CD4-positive, alpha-beta T cell treated with Interleukin-17A for 4 hours (primary cell): ENCODE measurements at regions not wholly inside any gene's neighbourhood (a gene's known extent, or its start where the extent isn't known, plus 50 kb on each side); places are given as distances from the start of the nearest gene placed in this dataset.

Experiments
- DNase-seq: peaks from one replicate; pipeline ENCODE4 v3.0.0-alpha.2; 2020; ENCODE audit warnings: mixed read lengths

DNA sequence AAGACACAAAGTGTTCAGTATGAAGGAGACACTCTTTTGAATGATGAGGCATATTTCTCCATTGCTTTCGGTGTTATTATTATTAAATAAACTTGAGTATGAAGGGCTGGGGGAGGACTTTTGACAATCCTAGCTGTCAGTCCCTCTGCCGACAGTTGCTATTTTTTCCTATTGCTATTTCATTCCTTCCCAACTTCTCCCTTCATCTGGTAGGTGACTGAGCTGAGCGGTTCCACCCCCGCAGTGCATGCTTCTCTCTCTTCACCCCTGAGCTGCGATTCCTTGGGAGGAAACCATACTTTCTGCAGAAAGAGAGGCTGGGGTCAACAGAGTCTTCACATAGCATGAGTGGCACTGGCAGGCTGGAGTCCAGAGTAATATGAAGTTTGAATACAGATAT, 261.2 kb upstream of the TAC1 start:
- no peak for DNase-seq

DNA sequence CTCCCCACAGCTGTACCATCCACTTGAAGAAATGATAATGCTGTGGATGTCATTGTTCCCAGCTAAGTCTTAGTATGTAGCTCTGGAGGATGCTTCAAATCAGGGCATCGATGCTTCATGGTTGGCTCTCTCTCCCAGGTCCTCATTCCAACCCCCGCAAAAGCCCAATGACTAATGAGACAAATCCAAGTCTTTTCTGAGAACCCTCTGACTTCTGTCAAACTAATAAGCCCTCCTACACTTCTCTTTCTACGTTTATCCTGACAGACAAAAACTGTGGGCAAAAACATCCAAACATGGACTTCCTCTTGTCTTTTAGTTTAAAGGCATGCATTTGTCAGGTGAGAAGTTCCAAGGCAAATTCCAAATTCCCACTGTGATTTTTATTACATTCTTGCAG, 260.4 kb upstream of the TAC1 start:
- DNase-seq: no peak

GRCh38 chr7:97479740-97480290, 252.1 kb upstream of the TAC1 start:
- no peak for DNase-seq

DNA sequence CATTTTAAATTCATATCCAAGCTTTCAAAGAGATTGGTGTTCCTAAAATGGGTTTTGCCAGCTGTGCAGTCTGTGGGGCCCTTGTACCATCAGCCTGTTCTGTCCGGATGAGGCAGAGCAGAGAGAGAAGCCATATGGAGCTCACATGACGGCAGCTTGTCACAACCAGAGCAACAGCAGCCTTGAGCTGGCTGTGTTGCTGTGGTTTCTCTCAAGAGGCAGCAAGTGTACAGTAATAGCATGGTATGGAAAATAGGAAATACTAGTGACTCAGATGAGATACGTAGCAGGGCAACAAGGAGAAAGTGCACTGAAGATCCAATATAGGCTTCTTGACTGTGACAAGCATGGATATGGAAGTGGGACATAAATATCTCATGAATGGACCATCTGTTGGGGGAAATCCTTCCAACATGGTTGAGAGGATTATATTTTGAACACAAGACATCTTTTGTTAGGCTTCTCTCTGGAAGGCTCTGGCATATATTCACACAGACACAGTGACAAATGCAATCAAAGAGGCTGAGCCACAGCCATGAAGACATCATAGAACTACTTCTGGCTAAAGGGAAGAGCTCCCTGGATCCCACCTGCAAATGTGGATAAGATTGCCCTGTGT, 251.0 kb upstream of the TAC1 start:
- no peak for DNase-seq

GRCh38 chr7:97495487-97495886, 236.4 kb upstream of the TAC1 start:
- no peak for DNase-seq

DNA sequence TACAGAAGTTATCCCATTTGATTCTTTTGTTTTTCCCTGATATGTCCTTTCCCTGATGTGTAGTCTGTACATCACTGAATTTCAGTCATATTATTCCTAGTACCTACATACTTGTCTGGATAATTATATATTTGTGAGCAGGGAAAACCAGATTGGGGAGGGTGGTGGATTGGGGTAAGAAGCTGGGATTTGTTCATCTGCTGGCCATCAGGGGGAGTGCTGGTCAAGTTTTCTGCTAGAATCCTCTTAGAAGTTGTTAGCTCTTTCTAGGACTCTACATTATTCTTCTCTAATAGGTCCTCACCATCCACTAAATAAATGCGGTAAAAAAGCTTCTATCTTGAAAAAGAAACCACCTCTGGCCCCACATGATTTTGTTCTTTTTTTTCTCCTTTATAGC, 232.7 kb upstream of the TAC1 start:
- DNase-seq: peak; percentile 4

GRCh38 chr7:97503367-97504094, 228.4 kb upstream of the TAC1 start:
- DNase-seq: no peak

DNA sequence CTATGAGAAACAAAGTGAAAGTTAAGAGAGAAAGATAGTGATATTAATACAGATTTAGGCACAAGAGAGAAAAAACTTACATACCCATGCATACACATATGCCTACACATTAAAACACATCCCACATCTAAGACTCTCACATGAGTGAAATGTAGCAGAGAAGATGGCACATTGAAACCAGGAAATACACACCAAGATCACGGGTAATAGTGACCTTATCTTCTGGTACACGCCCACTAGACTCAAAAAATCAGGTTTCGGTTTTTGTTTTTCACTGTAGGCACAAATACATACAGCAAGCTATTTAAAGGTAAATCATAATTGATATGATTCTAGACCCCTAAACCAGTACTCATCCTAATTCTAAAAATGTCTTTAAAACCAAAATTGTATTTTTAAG, 225.2 kb upstream of the TAC1 start:
- DNase-seq: no peak

DNA sequence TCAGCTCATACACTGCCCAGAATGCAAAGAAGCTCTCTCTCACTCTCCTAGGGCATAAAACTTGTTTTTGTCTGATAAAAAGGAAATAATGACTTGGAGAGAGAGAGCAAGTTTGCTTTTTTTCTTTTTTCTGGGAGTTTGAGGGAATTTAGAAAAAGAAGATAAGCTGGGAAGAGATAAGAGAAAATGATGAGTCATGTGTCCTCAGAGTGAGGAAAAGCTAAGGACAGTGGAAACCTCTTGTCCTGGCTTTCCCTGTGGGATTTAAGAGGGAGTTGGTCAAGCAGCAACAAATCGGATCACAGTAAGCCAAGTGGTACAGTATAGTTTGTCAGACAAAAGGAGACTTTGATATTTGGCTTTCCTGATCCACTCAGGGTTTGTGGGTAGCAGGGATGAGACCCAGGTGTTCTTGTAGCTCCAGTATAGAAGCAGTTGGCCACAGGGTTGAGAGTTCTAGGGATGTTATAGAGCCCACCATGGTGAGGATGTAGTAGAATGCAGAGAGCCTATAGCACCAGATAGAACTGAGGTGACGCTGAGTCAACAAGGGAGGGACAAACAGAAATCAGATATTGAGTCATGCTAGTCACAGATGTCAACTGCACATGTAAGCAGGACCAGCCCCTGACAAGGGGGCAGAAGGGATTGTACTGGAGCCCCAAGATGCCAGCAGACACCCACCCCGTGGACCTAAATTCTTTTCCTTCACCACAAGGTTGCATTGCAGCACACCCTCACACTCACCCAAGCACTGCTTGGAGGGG, 219.3 kb upstream of the TAC1 start:
- DNase-seq: no peak

GRCh38 chr7:97513326-97513725, 218.6 kb upstream of the TAC1 start:
- DNase-seq: no peak

DNA sequence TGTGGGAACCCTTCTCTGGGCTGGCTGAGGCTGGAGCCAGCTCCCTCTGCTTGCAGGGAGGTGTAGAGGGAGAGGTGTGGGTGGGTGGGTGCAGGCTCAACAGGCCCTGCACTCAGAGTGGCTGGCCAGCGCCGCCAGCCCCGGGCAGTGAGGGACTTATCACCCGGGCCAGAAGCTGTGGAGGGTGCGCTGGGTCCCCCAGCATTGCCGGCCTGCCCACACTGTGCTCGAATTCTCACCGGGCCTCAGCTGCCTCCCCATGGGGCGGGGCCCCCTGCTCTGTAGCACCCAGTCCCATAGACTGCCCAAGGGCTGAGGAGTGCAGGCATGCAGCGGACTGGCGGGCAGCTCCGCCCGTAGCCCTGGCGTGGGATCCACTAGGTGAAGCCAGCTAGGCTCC, 190.7 kb upstream of the TAC1 start:
- no peak for DNase-seq

- no peak for DNase-seq
These were observed 175.9 kb upstream of the TAC1 start for GRCh38 chr7:97555857-97556421.

DNA sequence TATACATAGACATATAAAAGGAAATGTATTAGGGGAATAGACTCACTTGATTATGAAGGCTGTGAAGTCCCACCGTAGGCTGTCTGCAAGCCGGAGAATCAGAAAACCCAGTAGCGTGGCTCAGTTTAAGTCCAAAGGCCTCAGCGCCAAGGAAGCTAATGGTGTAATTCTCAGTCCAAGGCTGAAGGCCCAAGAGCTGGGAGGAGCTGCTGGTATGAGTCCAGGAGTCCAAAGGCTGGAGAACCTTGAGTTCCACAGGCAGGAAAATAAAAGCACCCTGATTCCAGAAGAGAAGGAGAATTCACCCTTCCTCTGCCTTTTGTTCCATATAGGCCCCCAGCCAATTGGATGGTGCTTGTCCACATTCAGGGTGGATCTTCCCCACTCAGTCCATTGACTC, 166.2 kb upstream of the TAC1 start:
- DNase-seq: no peak

- no peak for DNase-seq
These were observed 158.8 kb upstream of the TAC1 start for GRCh38 chr7:97573065-97573464.

- no peak for DNase-seq
These were observed 155.8 kb upstream of the TAC1 start for GRCh38 chr7:97576043-97576442.

DNA sequence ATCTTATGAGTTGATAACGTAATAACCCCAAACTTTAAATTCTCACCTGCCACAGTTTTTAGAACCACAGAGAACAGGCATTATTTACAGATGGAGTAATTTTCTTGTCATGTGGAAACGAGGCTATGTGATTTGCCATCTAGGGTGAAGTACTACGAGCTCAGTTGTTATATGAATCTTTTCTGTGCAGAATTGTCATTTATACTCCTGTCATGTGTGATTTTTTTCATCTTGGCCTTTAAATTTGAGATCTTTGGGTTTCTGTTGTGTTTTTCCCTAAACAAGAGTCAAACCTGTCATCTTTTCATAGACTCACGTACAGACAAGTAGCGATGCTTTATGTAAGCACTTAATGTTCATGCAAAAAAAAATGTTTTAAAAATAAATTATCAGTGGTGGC, 153.7 kb upstream of the TAC1 start:
- DNase-seq: no peak

DNA sequence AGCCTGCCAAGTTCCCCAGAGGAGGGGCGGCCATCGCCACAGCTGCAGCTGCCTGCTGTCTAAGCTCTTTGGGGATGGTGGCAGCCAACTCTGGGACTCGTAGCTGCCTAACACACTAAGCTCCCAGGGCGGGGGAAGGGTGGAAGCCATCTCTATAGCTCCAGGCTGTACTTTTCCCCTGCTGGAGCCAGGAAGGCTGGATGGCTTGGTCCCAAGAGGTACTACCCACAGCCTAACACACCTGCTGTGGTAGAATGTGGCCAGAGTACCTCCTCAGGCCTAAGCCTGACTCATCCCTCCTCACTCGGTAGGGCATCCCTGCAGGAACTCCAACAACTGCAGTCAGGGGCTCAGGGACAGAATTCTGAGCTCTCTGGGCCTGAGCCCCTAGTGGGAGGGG, 151.7 kb upstream of the TAC1 start:
- no peak for DNase-seq

DNA sequence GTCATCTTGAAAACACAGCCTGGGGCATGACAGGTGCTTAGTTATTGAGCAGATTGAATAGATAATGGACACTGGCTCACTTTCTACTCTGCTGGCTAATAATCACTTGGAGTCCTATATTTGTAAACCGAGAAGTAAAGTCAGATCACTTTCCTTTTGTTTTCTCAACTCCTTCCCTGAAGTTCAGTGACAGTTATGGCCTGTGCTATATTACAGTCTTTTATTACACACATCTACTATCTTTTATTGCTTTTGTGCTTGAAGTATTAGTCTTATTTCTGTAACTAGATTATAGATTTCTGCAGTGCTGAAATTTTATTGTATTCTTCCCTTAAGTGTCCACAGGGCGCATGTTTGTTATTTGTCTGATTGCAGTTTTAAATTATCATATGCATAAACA, 136.4 kb upstream of the TAC1 start:
- no peak for DNase-seq

DNA sequence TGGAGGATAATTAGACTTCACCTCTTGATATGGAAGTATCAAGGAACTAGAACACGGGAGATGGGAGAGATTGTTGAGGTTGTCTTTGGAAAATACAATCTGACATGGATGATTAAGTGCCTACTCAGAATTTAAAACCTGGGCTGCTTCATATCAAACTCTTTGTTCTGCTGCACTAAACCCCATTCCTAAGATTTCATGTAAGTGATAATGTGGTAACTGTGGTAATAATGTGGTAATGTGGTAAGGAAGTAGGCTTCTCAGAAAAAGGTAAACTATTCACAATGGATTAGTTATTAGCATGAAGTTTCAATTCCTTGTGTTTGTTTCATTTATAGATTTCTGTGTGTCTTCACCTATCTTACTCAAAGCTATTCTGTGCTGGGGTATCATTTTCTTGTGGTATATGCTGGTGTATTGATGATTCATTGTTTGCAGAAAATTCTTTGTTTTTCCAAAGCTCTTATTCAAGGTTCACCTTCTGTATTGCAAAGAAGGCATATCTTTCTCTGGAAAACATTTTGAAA, 129.9 kb upstream of the TAC1 start:
- no peak for DNase-seq

GRCh38 chr7:97620495-97620894, 111.4 kb upstream of the TAC1 start:
- no peak for DNase-seq

- no peak for DNase-seq
These were observed 108.6 kb upstream of the TAC1 start for GRCh38 chr7:97623333-97623732.

DNA sequence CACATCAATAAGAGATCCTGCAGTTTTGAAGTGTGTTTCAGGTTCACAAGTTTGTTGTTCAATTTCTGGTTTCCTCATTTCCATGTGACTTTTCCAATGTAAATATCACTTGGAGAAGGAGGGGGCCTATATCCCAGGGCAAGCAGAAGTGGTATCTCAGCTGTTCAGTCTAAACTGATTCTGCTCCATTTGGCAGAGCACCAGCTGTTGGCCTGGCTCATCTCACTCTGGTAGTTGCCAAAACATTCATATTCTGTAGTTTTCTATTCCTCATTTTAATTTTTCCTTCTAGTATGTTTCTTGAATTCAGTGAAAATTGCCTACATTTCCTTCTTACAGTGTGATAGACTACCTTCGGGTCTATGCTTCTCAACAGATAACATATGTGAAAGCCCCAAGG, 101.8 kb upstream of the TAC1 start:
- DNase-seq: no peak

GRCh38 chr7:97635622-97636021, 96.3 kb upstream of the TAC1 start:
- DNase-seq: no peak
